Astrocyte (in vitro differentiated cells and primary cell): ENCODE measurements at regions not wholly inside any gene's neighbourhood (a gene's known extent, or its start where the extent isn't known, plus 50 kb on each side); places are given as distances from the start of the nearest gene placed in this dataset.

Source experiments
- DNase-seq: peaks from one replicate; pipeline ENCODE4 v3.0.0-alpha.2; 2010; ENCODE audit warnings: low read depth
- FAIRE-seq: peaks from 2 replicates; lab custom pipeline; 2011; peaks lifted over from hg19 to GRCh38; lab: Jason Lieb, UNC
- H2AFZ ChIP-seq: 2 replicates; pipeline ENCODE4 v1.6.0; 2012; ENCODE audit warnings: low read depth, low read length, inconsistent platforms
- H3K27ac ChIP-seq: 2 replicates; pipeline ENCODE4 v1.5.1; 2011; ENCODE audit warnings: low read depth, low read length, inconsistent platforms
- H3K27me3 ChIP-seq: 2 replicates; pipeline ENCODE4 v1.6.0; 2011; ENCODE audit warnings: low read length, inconsistent platforms; ENCODE audit not compliant: insufficient read depth
- H3K36me3 ChIP-seq: 2 replicates; pipeline ENCODE4 v1.5.1; 2011; ENCODE audit warnings: low read length, inconsistent platforms; ENCODE audit not compliant: insufficient read depth
- H3K4me1 ChIP-seq: 2 replicates; pipeline ENCODE4 v1.5.1; 2011; ENCODE audit warnings: low read length, inconsistent platforms; ENCODE audit not compliant: insufficient read depth
- H3K4me2 ChIP-seq: 2 replicates; pipeline ENCODE4 v1.6.0; 2012; ENCODE audit warnings: low read length, inconsistent platforms
- H3K4me3 ChIP-seq: 2 replicates; pipeline ENCODE4 v1.5.1; 2011; ENCODE audit warnings: low read depth, mild to moderate bottlenecking, low read length, inconsistent platforms; ENCODE audit not compliant: insufficient read depth
- H3K79me2 ChIP-seq: 2 replicates; pipeline ENCODE4 v1.6.0; 2012; ENCODE audit warnings: mild to moderate bottlenecking, low read length, inconsistent platforms; ENCODE audit not compliant: insufficient read depth
- H3K9ac ChIP-seq: 2 replicates; pipeline ENCODE4 v1.6.0; 2012; ENCODE audit warnings: mild to moderate bottlenecking, low read length, inconsistent platforms
- H3K9me3 ChIP-seq: 2 replicates; pipeline ENCODE4 v1.5.1; 2012; ENCODE audit warnings: low read depth, mild to moderate bottlenecking, low read length, inconsistent platforms; ENCODE audit not compliant: insufficient read depth
- H4K20me1 ChIP-seq: 2 replicates; pipeline ENCODE4 v1.6.0; 2012; ENCODE audit warnings: low read length, inconsistent platforms; ENCODE audit not compliant: insufficient read depth
- H3K27ac Mint-ChIP-seq: one replicate; pipeline ENCODE4 v1.8.0; 2021; ENCODE audit warnings: mild to moderate bottlenecking, mixed read lengths; ENCODE audit not compliant: unreplicated experiment
- H3K27me3 Mint-ChIP-seq: one replicate; pipeline ENCODE4 v1.8.0; 2021; ENCODE audit warnings: low read depth, mixed read lengths; ENCODE audit not compliant: unreplicated experiment
- H3K36me3 Mint-ChIP-seq: one replicate; pipeline ENCODE4 v1.8.0; 2021; ENCODE audit warnings: low read depth, mixed read lengths; ENCODE audit not compliant: unreplicated experiment
- H3K4me1 Mint-ChIP-seq: one replicate; pipeline ENCODE4 v1.8.0; 2021; ENCODE audit warnings: low read depth, mixed read lengths; ENCODE audit not compliant: unreplicated experiment
- H3K4me3 Mint-ChIP-seq: one replicate; pipeline ENCODE4 v1.8.0; 2021; ENCODE audit warnings: mild to moderate bottlenecking, moderate library complexity, mixed read lengths; ENCODE audit not compliant: unreplicated experiment
- H3K9me3 Mint-ChIP-seq: one replicate; pipeline ENCODE4 v1.8.0; 2021; ENCODE audit warnings: mild to moderate bottlenecking, mixed read lengths; ENCODE audit not compliant: unreplicated experiment
- EZH2 ChIP-seq: IDR thresholded peaks from 2 replicates; pipeline ENCODE4 v1.6.1; 2012; ENCODE audit warnings: mild to moderate bottlenecking, low read length, inconsistent platforms; ENCODE audit not compliant: insufficient read depth
- TF ChIP-seq, protein P1 (sequence below): IDR thresholded peaks from 2 replicates; pipeline ENCODE4 v1.5.1; 2011; ENCODE audit warnings: low read depth, mild to moderate bottlenecking, inconsistent platforms, low read length, moderate library complexity; ENCODE audit not compliant: insufficient read depth

DNA sequence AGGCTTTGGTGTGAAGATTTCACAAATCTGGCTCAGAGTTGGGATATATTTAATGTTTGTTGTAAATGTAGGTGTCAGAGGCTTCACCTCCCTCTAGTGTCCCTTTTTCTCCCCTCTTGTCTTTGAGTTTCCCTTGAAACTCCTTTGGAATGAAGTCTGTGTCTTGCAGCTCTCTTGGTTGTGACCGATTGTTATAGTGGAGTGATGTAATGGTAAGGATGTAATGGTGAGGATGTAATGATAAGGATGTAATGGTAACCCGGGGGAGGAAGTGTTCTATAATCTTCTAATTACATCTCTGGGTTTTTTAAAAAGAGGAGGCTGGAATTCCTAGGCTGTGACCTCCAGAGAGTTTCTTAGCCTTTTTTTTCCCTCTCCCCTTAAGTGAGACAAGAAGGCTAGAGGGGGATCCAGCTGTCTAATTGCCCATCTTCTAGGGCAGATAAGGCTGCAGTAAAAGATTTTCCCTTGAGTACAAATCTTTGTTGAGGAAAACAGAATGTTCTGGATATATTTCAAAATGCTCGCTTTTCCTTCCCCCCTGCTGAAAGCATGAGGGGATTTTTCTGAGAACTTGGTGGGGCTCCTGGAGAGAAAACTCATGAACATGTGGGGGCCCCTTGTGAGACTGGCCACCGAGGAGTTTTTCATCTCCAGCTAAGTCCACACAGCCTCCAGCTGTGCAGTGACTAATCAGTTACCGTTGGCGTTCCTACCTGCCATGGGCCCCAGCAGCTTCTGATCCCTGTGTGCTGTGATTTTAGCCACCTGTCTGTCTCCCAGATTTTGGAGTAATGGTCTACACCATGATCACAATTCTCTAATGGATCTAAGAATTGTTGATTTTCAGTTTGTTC is 156.7 kb upstream of the PMEPA1 start:
- DNase-seq (no peak), FAIRE-seq (no peak)
- TF ChIP-seq, protein P1, sequence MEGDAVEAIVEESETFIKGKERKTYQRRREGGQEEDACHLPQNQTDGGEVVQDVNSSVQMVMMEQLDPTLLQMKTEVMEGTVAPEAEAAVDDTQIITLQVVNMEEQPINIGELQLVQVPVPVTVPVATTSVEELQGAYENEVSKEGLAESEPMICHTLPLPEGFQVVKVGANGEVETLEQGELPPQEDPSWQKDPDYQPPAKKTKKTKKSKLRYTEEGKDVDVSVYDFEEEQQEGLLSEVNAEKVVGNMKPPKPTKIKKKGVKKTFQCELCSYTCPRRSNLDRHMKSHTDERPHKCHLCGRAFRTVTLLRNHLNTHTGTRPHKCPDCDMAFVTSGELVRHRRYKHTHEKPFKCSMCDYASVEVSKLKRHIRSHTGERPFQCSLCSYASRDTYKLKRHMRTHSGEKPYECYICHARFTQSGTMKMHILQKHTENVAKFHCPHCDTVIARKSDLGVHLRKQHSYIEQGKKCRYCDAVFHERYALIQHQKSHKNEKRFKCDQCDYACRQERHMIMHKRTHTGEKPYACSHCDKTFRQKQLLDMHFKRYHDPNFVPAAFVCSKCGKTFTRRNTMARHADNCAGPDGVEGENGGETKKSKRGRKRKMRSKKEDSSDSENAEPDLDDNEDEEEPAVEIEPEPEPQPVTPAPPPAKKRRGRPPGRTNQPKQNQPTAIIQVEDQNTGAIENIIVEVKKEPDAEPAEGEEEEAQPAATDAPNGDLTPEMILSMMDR, result no peak
- TF ChIP-seq EZH2, result no peak
- Mint-ChIP-seq H3K27ac (no peak overlapping the region), H3K27me3 (peaks cover 45% of the 10 kb centered on the region), H3K36me3 (no peaks in the 10 kb centered on the region), H3K4me3 (no peak overlapping the region), H3K4me1 (peaks cover 6% of the 10 kb centered on the region), H3K9me3 (peaks cover 9% of the 10 kb centered on the region)
- H3K9ac ChIP-seq, result no peak overlapping the region
- H3K4me1 ChIP-seq, result no peaks in the 10 kb centered on the region
- no peak overlapping the region for H3K4me2 ChIP-seq
- H2AFZ ChIP-seq, result no peak overlapping the region
- peaks cover 6% of the 10 kb centered on the region for H3K27me3 ChIP-seq
- H3K79me2 ChIP-seq, result no peaks in the 10 kb centered on the region
- H3K27ac ChIP-seq, result no peak overlapping the region
- H3K36me3 ChIP-seq, result no peaks in the 10 kb centered on the region
- no peak overlapping the region for H3K4me3 ChIP-seq
- H4K20me1 ChIP-seq, result no peaks in the 10 kb centered on the region
- no peaks in the 10 kb centered on the region for H3K9me3 ChIP-seq

GRCh38 chr20:57865266-57865665 is 155.5 kb upstream of the PMEPA1 start:
- Histone ChIP-seq H3K4me1 (no peaks in the 10 kb centered on the region), H3K9ac (no peak overlapping the region), H3K9me3 (no peaks in the 10 kb centered on the region), H4K20me1 (no peaks in the 10 kb centered on the region), H3K4me3 (no peak overlapping the region), H3K4me2 (no peak overlapping the region), H3K79me2 (no peaks in the 10 kb centered on the region), H3K27ac (no peak overlapping the region), H2AFZ (no peak overlapping the region), H3K27me3 (peaks cover 6% of the 10 kb centered on the region), H3K36me3 (no peaks in the 10 kb centered on the region)
- Mint-ChIP-seq H3K36me3 (no peaks in the 10 kb centered on the region), H3K27me3 (peaks cover 44% of the 10 kb centered on the region), H3K9me3 (peaks cover 11% of the 10 kb centered on the region), H3K27ac (no peak overlapping the region), H3K4me1 (peaks cover 5% of the 10 kb centered on the region), H3K4me3 (no peak overlapping the region)
- DNase-seq (no peak), FAIRE-seq (no peak)
- TF ChIP-seq EZH2, result no peak
- TF ChIP-seq, protein P1, result no peak

DNA sequence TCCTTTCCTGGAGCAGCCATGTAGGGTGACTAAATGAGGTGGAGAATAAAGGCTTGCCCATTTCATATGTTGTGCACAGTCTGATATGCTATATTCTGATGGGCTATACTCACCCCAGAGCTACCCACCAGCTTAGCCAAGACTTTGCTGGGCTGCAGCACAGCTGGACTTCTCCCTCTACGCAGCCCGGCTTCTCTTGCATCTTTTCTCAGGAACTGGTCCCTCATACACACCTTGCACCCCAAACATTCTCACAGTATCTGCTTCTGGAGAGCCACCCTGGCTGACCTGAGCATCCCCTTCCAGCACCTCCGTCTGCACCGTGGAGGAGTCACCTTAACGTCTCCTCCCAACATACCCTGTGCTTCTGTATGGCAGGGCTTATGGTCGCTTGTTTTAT is 150.8 kb upstream of the PMEPA1 start:
- no peak for FAIRE-seq

More for the DNA sequence above, 150.8 kb upstream of the PMEPA1 start:
- DNase-seq, result no peak
- H3K4me3 Mint-ChIP-seq, result no peak overlapping the region
- Histone ChIP-seq H3K36me3 (no peaks in the 10 kb centered on the region), H3K4me2 (no peak overlapping the region), H3K27ac (no peak overlapping the region), H3K27me3 (no peaks in the 10 kb centered on the region), H2AFZ (no peak overlapping the region), H4K20me1 (no peaks in the 10 kb centered on the region), H3K4me1 (no peaks in the 10 kb centered on the region), H3K9ac (no peak overlapping the region), H3K4me3 (no peak overlapping the region), H3K79me2 (no peaks in the 10 kb centered on the region), H3K9me3 (no peaks in the 10 kb centered on the region)
- H3K4me1 Mint-ChIP-seq, result no peaks in the 10 kb centered on the region
- no peak overlapping the region for H3K27ac Mint-ChIP-seq
- TF ChIP-seq, protein P1, result no peak
- TF ChIP-seq EZH2, result no peak
- H3K36me3 Mint-ChIP-seq, result no peaks in the 10 kb centered on the region
- H3K27me3 Mint-ChIP-seq, result peaks cover 33% of the 10 kb centered on the region
- H3K9me3 Mint-ChIP-seq, result peaks cover 17% of the 10 kb centered on the region
